ENCODE measurements at regions not wholly inside any gene's neighbourhood (a gene's known extent, or its start where the extent isn't known, plus 50 kb on each side); places are given as distances from the start of the nearest gene placed in this dataset.

GRCh38 chr3:40914475-40914874 lies 284.8 kb upstream of the CTNNB1 start:
- TF ChIP-seq POLR2A (IDR thresholded peaks at IDR 0.05; ENCODE audit: low read depth) (no peak), CTCF (IDR thresholded peaks at IDR 0.05) (no peak), EP300 (IDR thresholded peaks at IDR 0.05) (no peak), POLR2AphosphoS5 (IDR thresholded peaks at IDR 0.05) (no peak)
